SK-N-SH treated with all-trans-retinoic acid at 6 μM for 48 hours (cell line): ENCODE measurements at regions not wholly inside any gene's neighbourhood (a gene's known extent, or its start where the extent isn't known, plus 50 kb on each side); places are given as distances from the start of the nearest gene placed in this dataset.

Experiments
- ATAC-seq: fragments of 200-7000 bp; cut with Tn5 transposase; 3 replicates; pipeline ENCODE4 v1.9.1; 2020; ENCODE audit warnings: mild to moderate bottlenecking, moderate library complexity
- ARNTL ChIP-seq: fragments of 450-650 bp; formaldehyde crosslinking; IDR thresholded peaks from 2 replicates; pipeline ENCODE4 v1.5.0; 2020; ENCODE audit warnings: low read depth, mild to moderate bottlenecking, moderate library complexity, borderline replicate concordance
- BACH2 ChIP-seq: fragments of 250-450 bp; sonication (Bioruptor Pico); IDR thresholded peaks from 2 replicates; pipeline ENCODE4 v1.9.0; 2021; ENCODE audit warnings: mild to moderate bottlenecking, borderline replicate concordance
- CSDC2 ChIP-seq: fragments of 250-450 bp; sonication (Bioruptor Pico); IDR thresholded peaks from 2 replicates; pipeline ENCODE4 v1.5.0; 2020; ENCODE audit warnings: mild to moderate bottlenecking, moderate library complexity
- GLIS3 ChIP-seq: fragments of 250-450 bp; sonication (Bioruptor Pico); IDR thresholded peaks from 2 replicates; pipeline ENCODE4 v1.5.0; 2020; ENCODE audit warnings: mild to moderate bottlenecking, moderate library complexity
- ISL1 ChIP-seq: fragments of 250-450 bp; sonication (Bioruptor Pico); IDR thresholded peaks from 2 replicates; pipeline ENCODE4 v2.1.2; 2022; ENCODE audit warnings: mild to moderate bottlenecking, moderate library complexity
- OSR1 ChIP-seq: fragments of 250-450 bp; sonication (Bioruptor Pico); IDR thresholded peaks from 2 replicates; pipeline ENCODE4 v1.8.0; 2022; ENCODE audit warnings: moderate library complexity, mild to moderate bottlenecking, inconsistent platforms
- RARB ChIP-seq: fragments of 250-450 bp; sonication (Bioruptor Pico); IDR thresholded peaks from 2 replicates; pipeline ENCODE4 v1.8.0; 2021; ENCODE audit warnings: mild to moderate bottlenecking, moderate library complexity
- SNAI2 ChIP-seq: fragments of 250-450 bp; sonication (Bioruptor Pico); IDR thresholded peaks from 2 replicates; pipeline ENCODE4 v1.5.0; 2020; ENCODE audit warnings: mild to moderate bottlenecking, moderate library complexity
- TCF4 ChIP-seq: fragments of 250-450 bp; sonication (Bioruptor Pico); IDR thresholded peaks from 2 replicates; pipeline ENCODE4 v1.8.0; 2021; ENCODE audit warnings: mild to moderate bottlenecking, moderate library complexity, borderline replicate concordance
- TOX ChIP-seq: fragments of 250-450 bp; sonication (Bioruptor Pico); IDR thresholded peaks from 2 replicates; pipeline ENCODE4 v1.8.0; 2021; ENCODE audit warnings: mild to moderate bottlenecking, moderate library complexity, borderline replicate concordance
- TSHZ2 ChIP-seq: fragments of 250-450 bp; sonication (Bioruptor Pico); IDR thresholded peaks from 2 replicates; pipeline ENCODE4 v1.5.0; 2020; ENCODE audit warnings: mild to moderate bottlenecking, moderate library complexity
- ZC3H10 ChIP-seq: fragments of 250-450 bp; sonication (Bioruptor Pico); IDR thresholded peaks from 2 replicates; pipeline ENCODE4 v1.5.1; 2021; ENCODE audit warnings: mild to moderate bottlenecking, moderate library complexity
- ZFP3 ChIP-seq: fragments of 250-450 bp; sonication (Bioruptor Pico); IDR thresholded peaks from 2 replicates; pipeline ENCODE4 v1.5.0; 2020; ENCODE audit warnings: mild to moderate bottlenecking, moderate library complexity
- ZFP30 ChIP-seq: fragments of 450-650 bp; formaldehyde crosslinking; IDR thresholded peaks from 2 replicates; pipeline ENCODE4 v1.5.0; 2022; ENCODE audit warnings: mild to moderate bottlenecking, moderate library complexity
- ZNF565 ChIP-seq: fragments of 450-650 bp; formaldehyde crosslinking; conservative IDR thresholded peaks from 2 replicates; pipeline ENCODE4 v1.5.0; 2020; ENCODE audit warnings: low read depth, mild to moderate bottlenecking, moderate library complexity
- ZNF70 ChIP-seq: fragments of 450-650 bp; formaldehyde crosslinking; IDR thresholded peaks from 2 replicates; pipeline ENCODE4 v1.5.0; 2020; ENCODE audit warnings: mild to moderate bottlenecking, moderate library complexity
- ZNF8 ChIP-seq: fragments of 450-650 bp; formaldehyde crosslinking; IDR thresholded peaks from 2 replicates; pipeline ENCODE4 v1.5.0; 2020; ENCODE audit warnings: mild to moderate bottlenecking, moderate library complexity
- TF ChIP-seq, protein P1 (sequence below): fragments of 250-450 bp; sonication (Bioruptor Pico); IDR thresholded peaks from 2 replicates; pipeline ENCODE4 v1.5.1; 2021; ENCODE audit warnings: mild to moderate bottlenecking, moderate library complexity
- TF ChIP-seq, protein P2 (sequence below): fragments of 250-450 bp; sonication (Bioruptor Pico); IDR thresholded peaks from 2 replicates; pipeline ENCODE4 v1.8.0; 2020; ENCODE audit warnings: mild to moderate bottlenecking, moderate library complexity, borderline replicate concordance

GRCh38 chr9:115650768-115651167 lies 502.8 kb upstream of the PAPPA start:
- peak; percentile 53; the same call in 1 of the 3 replicates for ATAC-seq
- TF ChIP-seq ISL1 (CRISPR knock-in tag) = no peak
- TF ChIP-seq TSHZ2 (CRISPR knock-in tag) = no peak
- TF ChIP-seq ZC3H10 (CRISPR knock-in tag) = no peak
- no peak for TF ChIP-seq SNAI2 (CRISPR knock-in tag)
- no peak for TF ChIP-seq ZNF8 (CRISPR knock-in tag)
- TF ChIP-seq TCF4 (CRISPR knock-in tag) = no peak
- TF ChIP-seq ZFP3 (CRISPR knock-in tag) = no peak
- no peak for TF ChIP-seq ZNF70 (CRISPR knock-in tag)

DNA sequence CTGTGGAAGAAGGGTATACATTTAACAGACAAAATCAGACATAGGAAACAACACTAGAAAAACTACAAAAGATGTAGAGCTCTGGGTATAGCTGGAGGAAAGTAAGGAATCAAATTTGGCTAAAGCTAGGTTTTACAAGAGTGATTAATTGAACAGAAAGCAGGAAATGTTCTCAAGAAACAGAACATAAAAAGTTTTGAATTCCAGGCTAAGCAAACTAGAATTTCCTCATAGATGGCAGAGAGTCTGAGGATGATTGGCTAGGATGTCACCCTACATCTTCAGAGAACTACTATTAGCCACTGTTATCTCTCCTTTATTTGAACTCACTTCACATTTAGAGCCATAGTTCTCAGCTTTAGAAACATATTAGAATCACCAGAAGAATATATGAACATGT lies 502.1 kb upstream of the PAPPA start:
- ATAC-seq = no peak

GRCh38 chr9:115653171-115653606 lies 500.4 kb upstream of the PAPPA start:
- ATAC-seq = no peak
- no peak for TF ChIP-seq RARB (CRISPR knock-in tag)

More for the DNA sequence above, 502.1 kb upstream of the PAPPA start:
- TF ChIP-seq, protein P1, sequence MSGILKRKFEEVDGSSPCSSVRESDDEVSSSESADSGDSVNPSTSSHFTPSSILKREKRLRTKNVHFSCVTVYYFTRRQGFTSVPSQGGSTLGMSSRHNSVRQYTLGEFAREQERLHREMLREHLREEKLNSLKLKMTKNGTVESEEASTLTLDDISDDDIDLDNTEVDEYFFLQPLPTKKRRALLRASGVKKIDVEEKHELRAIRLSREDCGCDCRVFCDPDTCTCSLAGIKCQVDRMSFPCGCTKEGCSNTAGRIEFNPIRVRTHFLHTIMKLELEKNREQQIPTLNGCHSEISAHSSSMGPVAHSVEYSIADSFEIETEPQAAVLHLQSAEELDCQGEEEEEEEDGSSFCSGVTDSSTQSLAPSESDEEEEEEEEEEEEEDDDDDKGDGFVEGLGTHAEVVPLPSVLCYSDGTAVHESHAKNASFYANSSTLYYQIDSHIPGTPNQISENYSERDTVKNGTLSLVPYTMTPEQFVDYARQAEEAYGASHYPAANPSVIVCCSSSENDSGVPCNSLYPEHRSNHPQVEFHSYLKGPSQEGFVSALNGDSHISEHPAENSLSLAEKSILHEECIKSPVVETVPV (CRISPR knock-in tag) = no peak
- TF ChIP-seq OSR1 (CRISPR knock-in tag) (no peak), ARNTL (CRISPR knock-in tag) (no peak), ZFP30 (CRISPR knock-in tag) (no peak)
- TF ChIP-seq, all 23 proteins: peak for 0

DNA sequence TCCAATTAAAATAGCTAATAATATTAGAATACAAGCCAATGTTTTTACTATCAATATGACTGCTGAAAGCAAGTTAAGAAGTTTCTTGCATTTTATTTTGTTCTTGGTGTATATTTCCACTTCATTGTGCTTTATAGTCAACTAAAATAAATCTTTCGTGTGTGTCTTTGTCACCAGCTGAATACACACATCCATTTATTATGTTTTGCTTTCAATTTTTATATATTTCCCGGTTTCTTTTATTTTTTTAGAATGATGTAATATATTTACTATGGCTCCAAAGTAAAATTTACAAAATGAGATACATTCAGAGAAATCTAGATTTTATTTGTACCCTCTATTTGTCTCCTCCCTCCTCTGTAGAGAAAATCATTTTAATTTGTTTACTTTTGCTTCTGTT lies 495.9 kb upstream of the PAPPA start:
- TF ChIP-seq TCF4 (CRISPR knock-in tag) (no peak), ZC3H10 (CRISPR knock-in tag) (no peak), SNAI2 (CRISPR knock-in tag) (no peak), TOX (CRISPR knock-in tag) (no peak), GLIS3 (CRISPR knock-in tag) (no peak), BACH2 (CRISPR knock-in tag) (no peak), ISL1 (CRISPR knock-in tag) (no peak), RARB (CRISPR knock-in tag) (no peak), ARNTL (CRISPR knock-in tag) (no peak), ZNF70 (CRISPR knock-in tag) (no peak), OSR1 (CRISPR knock-in tag) (no peak), ZNF565 (CRISPR knock-in tag) (no peak)
- TF ChIP-seq, protein P1 (CRISPR knock-in tag) = no peak
- no peak for ATAC-seq

GRCh38 chr9:115665519-115665918 lies 488.1 kb upstream of the PAPPA start:
- ATAC-seq = peak; percentile 63
- TF ChIP-seq, protein P2, sequence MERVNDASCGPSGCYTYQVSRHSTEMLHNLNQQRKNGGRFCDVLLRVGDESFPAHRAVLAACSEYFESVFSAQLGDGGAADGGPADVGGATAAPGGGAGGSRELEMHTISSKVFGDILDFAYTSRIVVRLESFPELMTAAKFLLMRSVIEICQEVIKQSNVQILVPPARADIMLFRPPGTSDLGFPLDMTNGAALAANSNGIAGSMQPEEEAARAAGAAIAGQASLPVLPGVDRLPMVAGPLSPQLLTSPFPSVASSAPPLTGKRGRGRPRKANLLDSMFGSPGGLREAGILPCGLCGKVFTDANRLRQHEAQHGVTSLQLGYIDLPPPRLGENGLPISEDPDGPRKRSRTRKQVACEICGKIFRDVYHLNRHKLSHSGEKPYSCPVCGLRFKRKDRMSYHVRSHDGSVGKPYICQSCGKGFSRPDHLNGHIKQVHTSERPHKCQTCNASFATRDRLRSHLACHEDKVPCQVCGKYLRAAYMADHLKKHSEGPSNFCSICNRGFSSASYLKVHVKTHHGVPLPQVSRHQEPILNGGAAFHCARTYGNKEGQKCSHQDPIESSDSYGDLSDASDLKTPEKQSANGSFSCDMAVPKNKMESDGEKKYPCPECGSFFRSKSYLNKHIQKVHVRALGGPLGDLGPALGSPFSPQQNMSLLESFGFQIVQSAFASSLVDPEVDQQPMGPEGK = no peak
- TF ChIP-seq CSDC2 = no peak
- TF ChIP-seq, all 23 proteins: peak for 0
